GM12872 (cell line): ENCODE measurements at regions not wholly inside any gene's neighbourhood (a gene's known extent, or its start where the extent isn't known, plus 50 kb on each side); places are given as distances from the start of the nearest gene placed in this dataset.

ENCODE experiments used
- TF ChIP-seq, protein P1 (sequence below): IDR thresholded peaks from 3 replicates; pipeline ENCODE4 v1.5.1; 2011; ENCODE audit warnings: low read depth, mild to moderate bottlenecking, low read length, moderate library complexity; ENCODE audit not compliant: insufficient read depth

- TF ChIP-seq, protein P1, sequence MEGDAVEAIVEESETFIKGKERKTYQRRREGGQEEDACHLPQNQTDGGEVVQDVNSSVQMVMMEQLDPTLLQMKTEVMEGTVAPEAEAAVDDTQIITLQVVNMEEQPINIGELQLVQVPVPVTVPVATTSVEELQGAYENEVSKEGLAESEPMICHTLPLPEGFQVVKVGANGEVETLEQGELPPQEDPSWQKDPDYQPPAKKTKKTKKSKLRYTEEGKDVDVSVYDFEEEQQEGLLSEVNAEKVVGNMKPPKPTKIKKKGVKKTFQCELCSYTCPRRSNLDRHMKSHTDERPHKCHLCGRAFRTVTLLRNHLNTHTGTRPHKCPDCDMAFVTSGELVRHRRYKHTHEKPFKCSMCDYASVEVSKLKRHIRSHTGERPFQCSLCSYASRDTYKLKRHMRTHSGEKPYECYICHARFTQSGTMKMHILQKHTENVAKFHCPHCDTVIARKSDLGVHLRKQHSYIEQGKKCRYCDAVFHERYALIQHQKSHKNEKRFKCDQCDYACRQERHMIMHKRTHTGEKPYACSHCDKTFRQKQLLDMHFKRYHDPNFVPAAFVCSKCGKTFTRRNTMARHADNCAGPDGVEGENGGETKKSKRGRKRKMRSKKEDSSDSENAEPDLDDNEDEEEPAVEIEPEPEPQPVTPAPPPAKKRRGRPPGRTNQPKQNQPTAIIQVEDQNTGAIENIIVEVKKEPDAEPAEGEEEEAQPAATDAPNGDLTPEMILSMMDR, result no peak
These were observed 923.4 kb downstream of the SOCS6 start for GRCh38 chr18:71212222-71212621.

GRCh38 chr18:71209944-71210343 is 921.1 kb downstream of the SOCS6 start:
- TF ChIP-seq, protein P1, result no peak

DNA sequence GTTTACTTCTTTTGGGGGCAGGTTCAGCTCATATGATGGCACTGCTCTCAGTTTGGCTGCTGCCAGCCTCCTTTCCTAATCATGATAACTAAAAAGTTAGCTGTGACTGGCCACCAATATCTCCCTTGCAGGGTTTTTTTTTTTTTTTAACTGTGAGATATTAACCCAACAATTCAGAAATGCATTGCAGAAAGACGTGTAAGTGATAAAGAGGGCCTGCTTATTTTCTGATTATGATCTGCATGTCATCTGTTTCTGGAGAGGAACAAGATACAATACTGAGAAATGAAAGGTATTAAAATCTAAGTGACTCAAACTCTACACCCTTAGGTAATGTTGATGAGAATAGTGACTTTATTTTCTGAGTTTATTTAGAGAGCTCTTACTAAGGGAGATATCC is 905.6 kb downstream of the SOCS6 start:
- TF ChIP-seq, protein P1, result no peak

- TF ChIP-seq, protein P1, result no peak
These were observed 900.7 kb downstream of the SOCS6 start for GRCh38 chr18:71189581-71189980.

- TF ChIP-seq, protein P1, result no peak
These were observed 879.8 kb downstream of the SOCS6 start for GRCh38 chr18:71168557-71169145.

DNA sequence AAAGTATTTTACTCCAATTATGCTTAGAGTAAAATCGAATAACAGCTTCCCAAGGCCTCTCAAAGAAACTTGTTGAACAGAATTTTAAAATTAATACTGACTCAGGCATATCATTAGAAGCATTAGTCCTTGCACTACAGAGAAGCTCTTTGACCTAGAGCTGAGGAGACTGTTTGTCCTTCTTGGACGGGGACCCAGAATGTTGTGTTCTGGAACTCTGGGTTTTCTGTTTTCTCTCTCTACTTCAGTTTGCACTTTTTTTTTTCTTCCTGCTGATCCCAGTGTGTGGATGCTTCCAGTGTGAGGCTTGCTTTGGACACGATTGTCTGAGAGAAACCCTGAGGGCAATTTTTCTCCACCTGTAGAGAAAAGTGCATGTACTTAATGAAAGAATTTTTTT is 847.6 kb downstream of the SOCS6 start:
- TF ChIP-seq, protein P1, result no peak

DNA sequence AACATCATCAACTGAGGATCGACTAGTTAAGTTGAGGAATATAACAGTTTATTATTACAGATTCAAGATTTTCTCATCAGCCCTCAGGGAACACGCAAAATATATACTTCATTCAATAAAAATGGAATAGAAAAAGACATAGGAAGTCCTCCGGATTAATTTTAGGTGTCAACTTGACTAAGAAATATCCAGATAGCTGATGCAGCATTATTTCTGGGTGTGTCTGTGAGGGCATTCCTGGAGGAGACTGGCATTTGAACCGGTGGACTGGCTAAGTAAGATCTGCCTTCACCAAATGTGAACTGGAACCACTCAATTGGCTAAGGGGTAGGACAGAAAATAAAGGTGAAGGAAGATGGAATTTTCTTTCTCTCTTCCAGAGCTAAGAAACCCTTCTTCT is 845.3 kb downstream of the SOCS6 start:
- TF ChIP-seq, protein P1, result no peak
